GM12874 (cell line): ENCODE measurements at regions not wholly inside any gene's neighbourhood (a gene's known extent, or its start where the extent isn't known, plus 50 kb on each side); places are given as distances from the start of the nearest gene placed in this dataset.

ENCODE experiments used
- TF ChIP-seq, protein P1 (sequence below): IDR thresholded peaks from 2 replicates; pipeline ENCODE4 v1.5.1; 2011; ENCODE audit warnings: low read depth, mild to moderate bottlenecking, control low read depth, low read length, moderate library complexity; ENCODE audit not compliant: insufficient read depth

DNA sequence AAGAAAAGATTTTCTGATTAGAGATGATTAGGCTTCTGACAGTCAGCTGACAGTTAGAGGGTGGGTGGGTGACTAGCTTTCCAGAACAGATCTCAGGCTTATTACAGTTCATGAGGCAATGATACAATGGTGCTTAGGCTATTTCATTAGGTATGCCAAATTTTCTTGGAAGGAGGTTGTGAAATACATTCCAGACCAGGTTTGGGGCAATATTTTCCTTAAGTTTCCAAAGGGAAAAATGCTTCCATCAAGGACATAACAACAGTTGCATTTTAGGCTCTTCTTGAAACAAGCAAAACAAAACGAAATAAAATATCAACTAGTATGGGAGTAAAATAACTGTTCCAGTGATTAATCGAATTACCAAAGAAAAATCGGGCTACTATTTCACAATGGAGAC lies 59.3 kb upstream of the CNTN1 start:
- TF ChIP-seq, protein P1, sequence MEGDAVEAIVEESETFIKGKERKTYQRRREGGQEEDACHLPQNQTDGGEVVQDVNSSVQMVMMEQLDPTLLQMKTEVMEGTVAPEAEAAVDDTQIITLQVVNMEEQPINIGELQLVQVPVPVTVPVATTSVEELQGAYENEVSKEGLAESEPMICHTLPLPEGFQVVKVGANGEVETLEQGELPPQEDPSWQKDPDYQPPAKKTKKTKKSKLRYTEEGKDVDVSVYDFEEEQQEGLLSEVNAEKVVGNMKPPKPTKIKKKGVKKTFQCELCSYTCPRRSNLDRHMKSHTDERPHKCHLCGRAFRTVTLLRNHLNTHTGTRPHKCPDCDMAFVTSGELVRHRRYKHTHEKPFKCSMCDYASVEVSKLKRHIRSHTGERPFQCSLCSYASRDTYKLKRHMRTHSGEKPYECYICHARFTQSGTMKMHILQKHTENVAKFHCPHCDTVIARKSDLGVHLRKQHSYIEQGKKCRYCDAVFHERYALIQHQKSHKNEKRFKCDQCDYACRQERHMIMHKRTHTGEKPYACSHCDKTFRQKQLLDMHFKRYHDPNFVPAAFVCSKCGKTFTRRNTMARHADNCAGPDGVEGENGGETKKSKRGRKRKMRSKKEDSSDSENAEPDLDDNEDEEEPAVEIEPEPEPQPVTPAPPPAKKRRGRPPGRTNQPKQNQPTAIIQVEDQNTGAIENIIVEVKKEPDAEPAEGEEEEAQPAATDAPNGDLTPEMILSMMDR: no peak

DNA sequence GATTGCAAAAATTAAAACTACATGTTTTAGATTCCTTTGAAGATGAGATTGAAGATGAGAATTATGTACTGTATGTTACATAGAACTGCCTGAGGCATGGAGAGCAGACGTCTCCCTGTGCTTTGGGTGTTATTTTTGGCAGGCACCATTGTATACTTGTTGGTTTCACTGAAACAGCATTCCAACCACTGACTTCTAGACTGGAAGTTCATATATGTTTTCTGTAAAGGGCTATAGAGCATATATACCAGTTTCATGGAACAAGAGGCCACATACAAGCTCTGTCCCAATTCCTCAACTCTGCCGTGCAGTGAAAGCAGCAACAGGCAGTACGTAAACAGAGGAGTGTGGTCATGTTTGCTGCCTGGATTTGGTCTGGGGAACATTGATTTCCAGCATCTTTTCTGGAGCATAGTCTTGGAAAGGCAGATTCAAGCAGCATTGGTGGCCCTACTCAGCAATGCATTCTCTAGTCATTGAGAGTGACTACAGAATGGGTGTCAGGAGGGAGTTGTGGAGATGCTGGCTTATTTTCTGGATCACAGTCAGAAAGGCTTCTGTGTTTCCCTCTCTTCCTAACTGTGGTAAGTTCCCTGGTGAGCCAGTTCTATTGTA lies 57.6 kb upstream of the CNTN1 start:
- TF ChIP-seq, protein P1: no peak

DNA sequence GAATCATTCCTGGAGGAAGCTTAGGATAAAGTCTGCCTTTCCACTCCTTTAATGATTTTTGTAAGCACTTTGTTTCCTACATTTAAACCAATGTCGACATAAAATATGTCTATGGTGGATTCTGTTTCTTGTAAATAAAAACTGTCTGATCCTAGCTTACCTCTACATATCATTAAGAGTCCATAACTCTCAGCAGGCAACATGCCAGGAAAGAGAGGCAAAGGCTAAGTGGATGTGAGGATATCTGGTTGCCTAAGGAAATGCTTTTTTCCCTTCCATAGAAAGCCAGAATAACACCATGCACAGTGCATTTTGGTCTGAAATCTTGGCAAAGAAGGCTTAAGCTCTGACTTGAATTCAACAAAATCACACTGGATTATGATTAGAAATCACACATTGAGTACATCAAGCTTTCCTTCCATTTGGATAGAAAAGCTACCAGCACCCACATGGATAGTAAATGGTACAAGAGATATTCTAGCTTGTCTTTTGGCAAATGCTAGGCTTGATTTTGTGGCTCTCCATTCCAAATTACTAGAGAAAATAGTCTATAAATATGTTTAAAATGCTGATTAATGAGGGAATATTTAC lies 57.0 kb upstream of the CNTN1 start:
- TF ChIP-seq, protein P1: no peak
